HG02870 (cell line): ENCODE measurements at regions not wholly inside any gene's neighbourhood (a gene's known extent, or its start where the extent isn't known, plus 50 kb on each side); places are given as distances from the start of the nearest gene placed in this dataset.
"Not testable (repeated sequence)": the region's sequence is repeated elsewhere in the genome, so short reads cannot be mapped to it uniquely, and the experiment has no call there.

Source experiments
- ATAC-seq: cut with Tn5 transposase; IDR thresholded peaks from one replicate; pipeline ENCODE4 v1.9.1; 2021; ENCODE audit warnings: mild to moderate bottlenecking, moderate library complexity; ENCODE audit not compliant: unreplicated experiment

GRCh38 chr1:182172699-182173098 is 111.2 kb upstream of the ZNF648 start:
- no peak for ATAC-seq

GRCh38 chr1:182170891-182171461 is 109.5 kb upstream of the ZNF648 start:
- ATAC-seq = peak; percentile 61

GRCh38 chr1:182169203-182169602 is 107.7 kb upstream of the ZNF648 start:
- ATAC-seq = no peak

GRCh38 chr1:182166750-182167149 is 105.2 kb upstream of the ZNF648 start:
- no peak for ATAC-seq

- no peak for ATAC-seq
Measured at GRCh38 chr1:182166321-182166720, 104.8 kb upstream of the ZNF648 start.

- no peak for ATAC-seq
Measured at GRCh38 chr1:182164273-182164672, 102.8 kb upstream of the ZNF648 start.

GRCh38 chr1:182163821-182164223 is 102.3 kb upstream of the ZNF648 start:
- ATAC-seq = no peak

GRCh38 chr1:182159443-182159842 is 97.9 kb upstream of the ZNF648 start:
- no peak for ATAC-seq

- no peak for ATAC-seq
Measured at GRCh38 chr1:182157187-182157586, 95.7 kb upstream of the ZNF648 start.

GRCh38 chr1:182154425-182154824 is 92.9 kb upstream of the ZNF648 start:
- ATAC-seq = not testable (repeated sequence)

GRCh38 chr1:182149411-182149965 is 88.0 kb upstream of the ZNF648 start:
- no peak for ATAC-seq

- ATAC-seq = no peak
Measured at GRCh38 chr1:182147951-182148350, 86.4 kb upstream of the ZNF648 start.

GRCh38 chr1:182147136-182147820 is 85.8 kb upstream of the ZNF648 start:
- ATAC-seq = peak; percentile 94

GRCh38 chr1:182146286-182146685 is 84.8 kb upstream of the ZNF648 start:
- no peak for ATAC-seq

- no peak for ATAC-seq
Measured at GRCh38 chr1:182145441-182145840, 83.9 kb upstream of the ZNF648 start.

- ATAC-seq = no peak
Measured at GRCh38 chr1:182144646-182145030, 83.1 kb upstream of the ZNF648 start.

GRCh38 chr1:182143825-182144645 is 82.5 kb upstream of the ZNF648 start:
- ATAC-seq = no peak

- no peak for ATAC-seq
Measured at GRCh38 chr1:182143154-182143657, 81.7 kb upstream of the ZNF648 start.

- ATAC-seq = no peak
Measured at GRCh38 chr1:182142621-182143020, 81.1 kb upstream of the ZNF648 start.

- ATAC-seq = no peak
Measured at GRCh38 chr1:182141040-182141439, 79.5 kb upstream of the ZNF648 start.

- no peak for ATAC-seq
Measured at GRCh38 chr1:182139496-182139895, 78.0 kb upstream of the ZNF648 start.
